Calu3 (cell line): ENCODE measurements at regions not wholly inside any gene's neighbourhood (a gene's known extent, or its start where the extent isn't known, plus 50 kb on each side); places are given as distances from the start of the nearest gene placed in this dataset.

Source experiments
- BruUV-seq: library from RNA; stranded (reverse); fragments of 400-500 nt; replicated peaks from 2 replicates; lab custom pipeline; 2021; lab: Mats Ljungman, UMichigan
- CTCF ChIA-PET: fragments of 300-600 bp; sonication (Branson Sonifier 250); formaldehyde crosslinking; loops from one replicate; lab custom pipeline; 2022; ENCODE audit warnings: antibody characterized with exemption; lab: Charles Lee
- DNase-seq: peaks from one replicate; pipeline ENCODE4 v3.0.0; 2022
- H3K27ac Mint-ChIP-seq: one replicate; pipeline ENCODE4 v1.8.0; 2022; ENCODE audit warnings: mixed read lengths; ENCODE audit not compliant: unreplicated experiment
- H3K27me3 Mint-ChIP-seq: one replicate; pipeline ENCODE4 v1.8.0; 2022; ENCODE audit warnings: mixed read lengths; ENCODE audit not compliant: unreplicated experiment
- H3K36me3 Mint-ChIP-seq: one replicate; pipeline ENCODE4 v1.8.0; 2022; ENCODE audit warnings: mild to moderate bottlenecking, moderate library complexity, mixed read lengths; ENCODE audit not compliant: insufficient read depth, unreplicated experiment
- H3K4me1 Mint-ChIP-seq: one replicate; pipeline ENCODE4 v1.8.0; 2022; ENCODE audit warnings: mild to moderate bottlenecking, low read depth, mixed read lengths; ENCODE audit not compliant: unreplicated experiment
- H3K4me3 Mint-ChIP-seq: one replicate; pipeline ENCODE4 v1.8.0; 2022; ENCODE audit warnings: mild to moderate bottlenecking, low read depth, moderate library complexity, mixed read lengths; ENCODE audit not compliant: unreplicated experiment
- H3K9me3 Mint-ChIP-seq: one replicate; pipeline ENCODE4 v1.8.0; 2022; ENCODE audit warnings: low read depth, mixed read lengths; ENCODE audit not compliant: unreplicated experiment
- intact Hi-C: fragments of 100-400 bp; cut with micrococcal nuclease; formaldehyde crosslinking; loops from one replicate; pipeline ENCODE4 v1.10.0; 2022; ENCODE audit not compliant: unreplicated experiment
- TF ChIP-seq, protein P1 (sequence below): fragments of 200-600 bp; IDR thresholded peaks from one replicate; pipeline ENCODE4 v1.8.0; 2022; ENCODE audit warnings: antibody characterized with exemption; ENCODE audit not compliant: unreplicated experiment

DNA sequence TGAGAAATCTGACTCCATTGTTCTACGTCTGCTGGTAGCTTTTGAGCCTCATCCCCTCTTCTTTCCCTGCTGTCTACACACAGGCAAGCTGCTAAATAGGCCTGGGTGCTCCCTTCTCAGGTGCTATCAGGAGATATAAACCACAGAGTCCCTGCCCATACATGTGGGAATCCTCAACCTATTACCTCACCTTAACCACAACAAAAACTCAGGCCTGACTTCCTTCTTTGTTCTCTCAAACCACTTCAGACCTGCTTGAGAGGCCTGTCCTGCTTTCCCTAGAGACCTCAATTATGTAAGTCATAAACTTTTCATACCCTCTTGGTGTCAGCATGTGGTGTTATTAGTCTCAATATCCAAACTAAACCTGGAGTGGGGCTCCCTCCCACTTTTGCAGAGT, 75.0 kb upstream of the MAGI2 start:
- peak; percentile 4 for DNase-seq
- Mint-ChIP-seq H3K4me1 (peaks cover 13% of the 10 kb centered on the region), H3K4me3 (no peak overlapping the region), H3K27ac (no peak overlapping the region), H3K36me3 (no peaks in the 10 kb centered on the region), H3K27me3 (no peaks in the 10 kb centered on the region), H3K9me3 (no peaks in the 10 kb centered on the region)
- BruUV-seq = no TSS peak
- CTCF ChIA-PET = no interaction called here
- intact Hi-C loops = no loop called here
- TF ChIP-seq, protein P1, sequence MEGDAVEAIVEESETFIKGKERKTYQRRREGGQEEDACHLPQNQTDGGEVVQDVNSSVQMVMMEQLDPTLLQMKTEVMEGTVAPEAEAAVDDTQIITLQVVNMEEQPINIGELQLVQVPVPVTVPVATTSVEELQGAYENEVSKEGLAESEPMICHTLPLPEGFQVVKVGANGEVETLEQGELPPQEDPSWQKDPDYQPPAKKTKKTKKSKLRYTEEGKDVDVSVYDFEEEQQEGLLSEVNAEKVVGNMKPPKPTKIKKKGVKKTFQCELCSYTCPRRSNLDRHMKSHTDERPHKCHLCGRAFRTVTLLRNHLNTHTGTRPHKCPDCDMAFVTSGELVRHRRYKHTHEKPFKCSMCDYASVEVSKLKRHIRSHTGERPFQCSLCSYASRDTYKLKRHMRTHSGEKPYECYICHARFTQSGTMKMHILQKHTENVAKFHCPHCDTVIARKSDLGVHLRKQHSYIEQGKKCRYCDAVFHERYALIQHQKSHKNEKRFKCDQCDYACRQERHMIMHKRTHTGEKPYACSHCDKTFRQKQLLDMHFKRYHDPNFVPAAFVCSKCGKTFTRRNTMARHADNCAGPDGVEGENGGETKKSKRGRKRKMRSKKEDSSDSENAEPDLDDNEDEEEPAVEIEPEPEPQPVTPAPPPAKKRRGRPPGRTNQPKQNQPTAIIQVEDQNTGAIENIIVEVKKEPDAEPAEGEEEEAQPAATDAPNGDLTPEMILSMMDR = no peak

DNA sequence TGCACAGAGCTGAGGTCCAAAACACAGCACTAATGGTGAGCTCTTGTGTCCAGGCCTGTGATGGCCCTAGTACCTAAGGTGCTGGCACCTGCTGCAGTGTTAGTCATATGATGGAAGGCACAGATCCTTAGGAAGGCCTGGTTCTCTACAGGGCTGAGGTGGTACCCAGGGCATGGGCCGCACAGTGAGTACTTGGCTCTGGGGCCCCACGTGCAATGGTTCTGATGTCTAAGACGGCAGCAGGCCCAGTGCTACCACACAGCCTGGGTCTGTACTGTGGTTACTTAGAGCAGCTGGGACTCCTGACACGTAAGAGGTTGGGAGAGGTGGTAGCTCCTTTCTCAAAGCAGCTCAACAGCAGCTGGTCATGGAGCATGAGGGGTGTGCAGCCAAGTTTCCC, 70.6 kb upstream of the MAGI2 start:
- BruUV-seq = no TSS peak
- Mint-ChIP-seq H3K27me3 (no peaks in the 10 kb centered on the region), H3K9me3 (no peaks in the 10 kb centered on the region), H3K4me3 (no peak overlapping the region), H3K36me3 (no peaks in the 10 kb centered on the region), H3K27ac (no peak overlapping the region), H3K4me1 (peaks cover 10% of the 10 kb centered on the region)
- no peak for DNase-seq
- intact Hi-C loops = no loop called here
- CTCF ChIA-PET = no interaction called here
- TF ChIP-seq, protein P1 = no peak

DNA sequence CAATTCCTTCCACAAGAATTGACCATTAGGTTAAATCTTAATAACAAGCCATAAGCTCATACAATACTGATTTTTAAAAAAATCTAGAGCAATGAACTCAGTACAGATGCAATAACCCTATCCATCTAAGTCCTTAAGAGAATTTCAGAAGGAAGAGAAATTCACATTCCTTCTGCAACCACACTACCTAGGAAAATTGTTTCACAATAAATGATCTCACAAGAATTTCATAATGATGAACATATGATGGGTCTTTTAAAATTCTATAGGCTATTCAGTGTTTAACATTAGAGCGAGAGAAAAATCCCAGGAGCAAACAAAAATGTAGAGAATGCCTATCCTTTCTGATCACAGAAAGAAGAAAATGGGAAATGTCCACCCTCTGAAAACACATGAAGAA, 70.0 kb upstream of the MAGI2 start:
- Mint-ChIP-seq H3K9me3 (no peaks in the 10 kb centered on the region), H3K27ac (no peak overlapping the region), H3K36me3 (no peaks in the 10 kb centered on the region), H3K4me3 (no peak overlapping the region), H3K27me3 (no peaks in the 10 kb centered on the region), H3K4me1 (peaks cover 4% of the 10 kb centered on the region)
- no TSS peak for BruUV-seq
- CTCF ChIA-PET = no interaction called here
- intact Hi-C loops = no loop called here
- no peak for DNase-seq
- TF ChIP-seq, protein P1 = no peak

DNA sequence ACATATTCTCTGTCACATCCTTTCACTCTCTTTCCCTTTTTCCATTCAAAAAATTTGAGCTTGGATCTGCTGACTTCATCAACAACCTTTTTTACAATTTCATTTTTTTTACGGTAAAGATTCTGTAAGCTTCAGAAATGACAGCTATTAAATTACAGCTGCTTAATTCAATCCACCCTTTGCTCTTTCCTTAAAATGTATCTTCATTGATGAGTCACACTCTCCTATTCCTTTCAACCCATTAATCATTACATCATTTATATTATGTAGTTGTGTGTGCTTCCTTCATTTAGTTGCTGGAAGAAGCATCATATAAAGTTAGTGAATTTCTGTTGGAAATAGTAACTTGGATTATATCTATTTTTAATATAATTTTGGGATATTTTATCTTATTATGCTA, 67.1 kb upstream of the MAGI2 start:
- no peak for DNase-seq

More for the DNA sequence above, 67.1 kb upstream of the MAGI2 start:
- no TSS peak for BruUV-seq
- no peaks in the 10 kb centered on the region for H3K9me3 Mint-ChIP-seq
- no peaks in the 10 kb centered on the region for H3K36me3 Mint-ChIP-seq
- H3K4me3 Mint-ChIP-seq = no peak overlapping the region
- H3K27ac Mint-ChIP-seq = no peak overlapping the region
- CTCF ChIA-PET = no interaction called here
- no peaks in the 10 kb centered on the region for H3K27me3 Mint-ChIP-seq
- H3K4me1 Mint-ChIP-seq = no peaks in the 10 kb centered on the region
- TF ChIP-seq, protein P1 = no peak
- intact Hi-C loops = no loop called here
